ENCODE measurements at regions not wholly inside any gene's neighbourhood (a gene's known extent, or its start where the extent isn't known, plus 50 kb on each side); places are given as distances from the start of the nearest gene placed in this dataset.
"Not testable (repeated sequence)": the region's sequence is repeated elsewhere in the genome, so short reads cannot be mapped to it uniquely, and the experiment has no call there.

GRCh38 chr18:4921548-4921947, 275.5 kb downstream of the AKAIN1 start:
- H3K9me2 ChIP-seq (ENCODE audit: low read depth, low read length): no peaks in the 10 kb centered on the region
- no peaks in the 10 kb centered on the region for H3K79me2 ChIP-seq (ENCODE audit: insufficient read depth, low read length)
- H4K20me1 ChIP-seq (ENCODE audit: insufficient read depth, low read length): no peaks in the 10 kb centered on the region
- H3K4me2 ChIP-seq (ENCODE audit: low read length): no peak overlapping the region
- no peaks in the 10 kb centered on the region for H3F3A ChIP-seq (ENCODE audit: insufficient read depth, low read length)
- no peak overlapping the region for H3K27ac ChIP-seq (ENCODE audit: low read depth, low read length, poor library complexity, severe bottlenecking)
- H3K9ac ChIP-seq (ENCODE audit: low read length): no peak overlapping the region
- TF ChIP-seq EZH2 (IDR thresholded peaks at IDR 0.05; ENCODE audit: borderline replicate concordance, low read length): no peak
- TF ChIP-seq CTCF (IDR thresholded peaks at IDR 0.05; ENCODE audit: low read length): no peak
- no peaks in the 10 kb centered on the region for H3K36me3 ChIP-seq (ENCODE audit: insufficient read depth, low read length)
- no peak overlapping the region for H2AFZ ChIP-seq (ENCODE audit: low read length)
- H3K27me3 ChIP-seq (ENCODE audit: insufficient read depth, low read length): no peaks in the 10 kb centered on the region
- no peaks in the 10 kb centered on the region for H3K9me3 ChIP-seq (ENCODE audit: low read length)
- H3K4me1 ChIP-seq (ENCODE audit: insufficient read depth, low read length, severe bottlenecking): no peaks in the 10 kb centered on the region
- H3K4me3 ChIP-seq (ENCODE audit: low read depth, low read length, poor library complexity, severe bottlenecking): no peak overlapping the region

GRCh38 chr18:4917509-4917908, 279.5 kb downstream of the AKAIN1 start:
- H3K9me3 ChIP-seq (ENCODE audit: low read length); H3K4me3 ChIP-seq (ENCODE audit: low read depth, low read length, poor library complexity, severe bottlenecking); H3K4me2 ChIP-seq (ENCODE audit: low read length); H3K36me3 ChIP-seq (ENCODE audit: insufficient read depth, low read length); H3K4me1 ChIP-seq (ENCODE audit: insufficient read depth, low read length, severe bottlenecking); H3K79me2 ChIP-seq (ENCODE audit: insufficient read depth, low read length); H3F3A ChIP-seq (ENCODE audit: insufficient read depth, low read length); H3K27me3 ChIP-seq (ENCODE audit: insufficient read depth, low read length); H4K20me1 ChIP-seq (ENCODE audit: insufficient read depth, low read length); H3K9me2 ChIP-seq (ENCODE audit: low read depth, low read length); H3K9ac ChIP-seq (ENCODE audit: low read length); H3K27ac ChIP-seq (ENCODE audit: low read depth, low read length, poor library complexity, severe bottlenecking); H2AFZ ChIP-seq (ENCODE audit: low read length): not testable (repeated sequence)

GRCh38 chr18:4908328-4908727, 288.7 kb downstream of the AKAIN1 start:
- H3K9ac ChIP-seq (ENCODE audit: low read length): no peak overlapping the region
- no peak overlapping the region for H3K4me3 ChIP-seq (ENCODE audit: low read depth, low read length, poor library complexity, severe bottlenecking)
- H3K36me3 ChIP-seq (ENCODE audit: insufficient read depth, low read length): no peaks in the 10 kb centered on the region
- TF ChIP-seq EZH2 (IDR thresholded peaks at IDR 0.05; ENCODE audit: borderline replicate concordance, low read length): no peak
- no peak for TF ChIP-seq CTCF (IDR thresholded peaks at IDR 0.05; ENCODE audit: low read length)
- H3K79me2 ChIP-seq (ENCODE audit: insufficient read depth, low read length): no peaks in the 10 kb centered on the region
- H3F3A ChIP-seq (ENCODE audit: insufficient read depth, low read length): no peaks in the 10 kb centered on the region
- no peaks in the 10 kb centered on the region for H3K27me3 ChIP-seq (ENCODE audit: insufficient read depth, low read length)
- no peak overlapping the region for H3K27ac ChIP-seq (ENCODE audit: low read depth, low read length, poor library complexity, severe bottlenecking)
- no peak overlapping the region for H2AFZ ChIP-seq (ENCODE audit: low read length)
- no peaks in the 10 kb centered on the region for H3K9me3 ChIP-seq (ENCODE audit: low read length)
- no peaks in the 10 kb centered on the region for H3K9me2 ChIP-seq (ENCODE audit: low read depth, low read length)
- no peaks in the 10 kb centered on the region for H3K4me1 ChIP-seq (ENCODE audit: insufficient read depth, low read length, severe bottlenecking)
- H3K4me2 ChIP-seq (ENCODE audit: low read length): no peak overlapping the region
- H4K20me1 ChIP-seq (ENCODE audit: insufficient read depth, low read length): no peaks in the 10 kb centered on the region

- Histone ChIP-seq H3K9me3 (ENCODE audit: low read length) (no peaks in the 10 kb centered on the region), H3K9ac (ENCODE audit: low read length) (no peak overlapping the region), H3K4me2 (ENCODE audit: low read length) (no peak overlapping the region), H4K20me1 (ENCODE audit: insufficient read depth, low read length) (no peaks in the 10 kb centered on the region), H3K4me1 (ENCODE audit: insufficient read depth, low read length, severe bottlenecking) (no peaks in the 10 kb centered on the region), H3K27me3 (ENCODE audit: insufficient read depth, low read length) (no peaks in the 10 kb centered on the region), H3K4me3 (ENCODE audit: low read depth, low read length, poor library complexity, severe bottlenecking) (no peak overlapping the region), H3K9me2 (ENCODE audit: low read depth, low read length) (no peaks in the 10 kb centered on the region), H3K36me3 (ENCODE audit: insufficient read depth, low read length) (no peaks in the 10 kb centered on the region), H3F3A (ENCODE audit: insufficient read depth, low read length) (no peaks in the 10 kb centered on the region), H3K79me2 (ENCODE audit: insufficient read depth, low read length) (no peaks in the 10 kb centered on the region), H3K27ac (ENCODE audit: low read depth, low read length, poor library complexity, severe bottlenecking) (no peak overlapping the region), H2AFZ (ENCODE audit: low read length) (no peak overlapping the region)
- no peak for TF ChIP-seq EZH2 (IDR thresholded peaks at IDR 0.05; ENCODE audit: borderline replicate concordance, low read length)
- no peak for TF ChIP-seq CTCF (IDR thresholded peaks at IDR 0.05; ENCODE audit: low read length)
Measured at GRCh38 chr18:4906856-4907255, 290.2 kb downstream of the AKAIN1 start.
